GM19468 (cell line): ENCODE measurements at regions not wholly inside any gene's neighbourhood (a gene's known extent, or its start where the extent isn't known, plus 50 kb on each side); places are given as distances from the start of the nearest gene placed in this dataset.

Experiments used
- ATAC-seq: cut with Tn5 transposase; IDR thresholded peaks from one replicate; pipeline ENCODE4 v1.9.1; 2021; ENCODE audit warnings: mild to moderate bottlenecking, moderate library complexity, moderate number of reproducible peaks; ENCODE audit not compliant: unreplicated experiment; ENCODE audit errors: extremely low read depth

DNA sequence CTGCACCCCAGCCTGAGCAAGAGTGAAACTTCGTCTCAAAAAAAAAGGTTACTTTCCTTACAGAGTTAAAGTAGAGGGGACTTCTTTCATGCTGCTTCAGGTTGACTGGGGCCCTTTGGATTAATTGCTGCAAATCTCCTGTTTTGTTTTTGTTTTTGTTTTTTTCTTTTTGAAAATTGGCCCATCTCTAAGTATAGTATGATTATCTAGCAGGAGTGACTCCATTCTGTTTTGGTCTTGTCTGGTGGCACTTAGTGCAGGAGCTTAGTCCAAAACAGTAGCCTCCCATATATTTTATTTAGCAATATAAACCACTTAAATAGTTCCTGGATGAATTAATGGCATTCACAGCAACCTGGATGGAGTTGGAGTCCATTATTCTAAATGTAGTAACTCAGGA lies 113.0 kb downstream of the RPL22L1 start:
- no peak for ATAC-seq

DNA sequence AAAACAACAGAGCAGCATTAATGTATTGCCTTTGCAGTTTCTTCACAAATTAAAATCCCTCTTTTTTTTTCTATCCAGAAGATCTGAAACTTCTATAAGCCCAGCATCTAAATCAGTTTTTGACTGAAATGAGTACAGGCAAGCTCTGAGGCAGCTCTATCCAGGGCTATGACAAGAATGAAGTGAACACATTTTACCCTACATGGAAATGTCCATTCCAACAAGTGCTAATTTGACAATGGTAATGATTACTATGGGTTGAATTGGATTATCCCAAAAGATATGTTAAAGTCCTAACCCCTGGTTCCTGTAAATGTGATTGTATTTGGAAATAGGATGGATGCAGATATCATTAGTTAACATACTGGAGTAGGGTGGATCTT lies 115.7 kb downstream of the RPL22L1 start:
- ATAC-seq = no peak

DNA sequence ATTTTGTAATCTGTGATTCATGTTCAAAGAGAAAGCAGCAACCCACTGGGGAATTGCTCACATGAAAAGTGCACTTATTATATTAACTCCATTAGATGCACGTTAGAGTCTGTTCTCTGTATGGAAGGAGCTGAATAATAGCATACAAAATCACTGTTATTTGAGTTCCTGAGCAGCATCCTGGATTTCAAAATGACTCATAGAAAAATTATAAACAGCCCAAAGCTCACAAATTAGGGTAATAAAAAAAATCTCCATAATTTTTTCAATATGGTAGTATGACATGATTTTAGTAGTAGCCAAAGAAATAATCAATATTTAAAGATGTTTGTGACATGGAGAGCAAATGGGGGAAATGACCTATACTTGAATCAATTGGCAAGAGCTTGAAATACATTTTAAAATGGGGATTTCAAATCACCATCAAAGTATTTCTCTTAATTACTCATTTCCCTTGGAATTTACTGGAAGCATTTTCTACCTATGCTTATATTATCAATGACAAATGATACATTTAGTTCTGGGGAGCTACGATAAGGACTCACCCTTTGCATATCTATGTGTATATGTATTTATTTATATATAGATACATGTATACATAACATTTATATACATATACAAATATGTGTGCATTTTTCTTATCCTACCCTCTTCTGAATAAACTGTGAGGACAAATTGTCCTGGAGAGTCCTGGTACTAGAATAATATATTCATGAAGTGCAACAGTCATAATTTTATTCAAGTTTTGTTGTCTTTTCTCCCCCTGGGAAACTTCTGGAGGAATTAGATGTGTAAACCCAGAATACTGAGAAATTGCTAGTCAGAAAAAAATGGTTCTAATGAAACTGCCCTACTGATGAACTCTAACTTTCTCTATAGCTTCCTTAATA lies 116.3 kb downstream of the RPL22L1 start:
- no peak for ATAC-seq

DNA sequence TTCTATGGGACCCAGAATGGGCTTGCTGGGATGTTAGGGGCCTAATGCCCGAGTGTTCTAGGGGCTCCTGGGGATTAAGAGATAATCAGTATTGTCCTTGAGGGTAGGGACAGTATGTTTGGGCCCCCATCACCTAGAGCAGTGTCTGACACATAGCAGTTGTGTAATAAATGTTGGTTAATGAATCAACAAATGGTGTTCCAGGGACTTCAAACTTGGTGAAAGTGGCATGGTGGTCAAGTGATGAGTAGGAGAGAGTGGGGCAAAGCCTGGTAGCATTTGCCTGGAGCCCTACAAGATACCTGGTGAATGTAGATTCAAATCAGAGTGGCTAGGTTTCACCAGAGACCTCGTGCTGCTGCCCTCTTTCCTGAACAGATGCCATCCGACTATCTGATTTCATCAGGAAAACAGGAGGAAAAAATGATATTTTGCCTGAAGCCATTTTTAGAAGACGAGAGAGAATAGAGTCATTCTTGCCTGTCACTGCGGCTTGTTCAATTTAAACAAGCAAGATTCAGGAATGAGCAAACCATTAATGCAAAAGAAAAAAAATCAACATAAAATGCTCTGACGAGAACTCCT lies 117.3 kb downstream of the RPL22L1 start:
- ATAC-seq = no peak

DNA sequence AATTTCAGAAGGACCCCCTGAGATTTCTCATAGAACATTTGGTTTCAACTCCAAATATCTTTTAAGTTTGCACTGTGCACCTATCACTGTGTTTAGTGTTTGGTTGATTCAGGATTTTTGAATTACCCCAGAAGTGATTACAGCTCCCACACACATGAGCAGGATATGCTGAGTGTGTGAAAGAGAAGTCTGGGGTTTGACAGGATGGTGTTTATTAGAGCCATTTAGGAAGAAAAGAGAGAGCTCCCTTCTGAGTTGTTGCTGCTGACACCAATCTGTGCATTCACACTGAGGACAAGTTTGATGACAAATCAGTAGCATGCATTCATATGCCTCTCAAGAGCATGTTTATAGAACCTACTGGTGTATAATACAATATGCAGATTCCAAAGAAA lies 118.1 kb downstream of the RPL22L1 start:
- no peak for ATAC-seq

DNA sequence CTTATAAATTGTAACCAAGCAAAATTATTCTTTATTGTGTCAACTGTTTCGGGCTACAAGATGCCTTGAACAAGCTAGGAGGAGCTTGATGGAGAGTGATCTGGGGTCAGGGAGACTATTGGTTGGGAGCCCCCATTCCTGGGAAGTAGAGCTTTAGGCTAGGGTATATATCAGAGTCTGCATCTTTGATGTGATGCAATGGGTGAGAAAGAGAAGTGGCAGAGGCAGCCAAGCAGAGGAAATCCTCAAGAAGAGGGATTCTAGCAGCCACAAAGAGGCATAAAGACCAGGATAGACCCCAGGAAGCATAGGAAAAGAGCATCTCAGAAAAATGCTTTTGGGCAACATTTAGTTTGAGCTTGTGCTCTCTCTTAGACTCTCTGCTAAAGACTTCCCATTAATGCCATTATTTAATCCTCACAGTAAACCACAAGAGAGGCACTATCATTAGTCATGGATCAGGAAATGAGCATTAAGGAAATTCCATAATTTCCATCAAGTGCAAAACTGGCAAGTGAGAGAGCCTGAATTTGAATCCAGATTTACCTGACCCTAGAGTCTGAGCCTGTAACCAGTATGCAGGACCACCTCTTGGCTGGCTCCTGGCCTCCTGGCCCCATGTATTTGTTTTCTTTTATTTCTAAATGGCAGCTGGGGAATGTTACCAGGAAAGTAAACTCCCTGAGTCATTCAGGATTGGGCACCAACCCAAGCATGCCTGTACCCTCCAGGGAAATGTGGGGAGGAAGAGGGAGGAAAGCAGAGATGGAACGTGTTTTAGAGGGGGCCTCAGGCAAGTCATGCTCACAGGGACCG lies 118.7 kb downstream of the RPL22L1 start:
- no peak for ATAC-seq

DNA sequence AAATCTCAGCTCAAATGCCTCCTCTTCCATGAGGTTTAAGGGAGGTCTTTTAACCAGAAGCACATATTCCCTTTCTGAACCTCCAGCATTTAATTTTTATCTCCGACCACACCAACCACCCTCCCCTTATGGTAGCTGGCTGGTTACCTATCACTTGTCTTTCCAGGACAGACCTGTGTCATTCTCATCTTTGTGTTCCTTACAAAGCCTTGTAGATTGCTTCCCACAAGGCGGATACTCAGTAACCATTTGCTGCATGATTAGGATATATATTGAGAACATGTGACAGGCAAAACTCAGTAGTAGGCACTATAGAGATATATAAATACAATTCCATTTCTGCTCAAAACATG lies 119.5 kb downstream of the RPL22L1 start:
- no peak for ATAC-seq

DNA sequence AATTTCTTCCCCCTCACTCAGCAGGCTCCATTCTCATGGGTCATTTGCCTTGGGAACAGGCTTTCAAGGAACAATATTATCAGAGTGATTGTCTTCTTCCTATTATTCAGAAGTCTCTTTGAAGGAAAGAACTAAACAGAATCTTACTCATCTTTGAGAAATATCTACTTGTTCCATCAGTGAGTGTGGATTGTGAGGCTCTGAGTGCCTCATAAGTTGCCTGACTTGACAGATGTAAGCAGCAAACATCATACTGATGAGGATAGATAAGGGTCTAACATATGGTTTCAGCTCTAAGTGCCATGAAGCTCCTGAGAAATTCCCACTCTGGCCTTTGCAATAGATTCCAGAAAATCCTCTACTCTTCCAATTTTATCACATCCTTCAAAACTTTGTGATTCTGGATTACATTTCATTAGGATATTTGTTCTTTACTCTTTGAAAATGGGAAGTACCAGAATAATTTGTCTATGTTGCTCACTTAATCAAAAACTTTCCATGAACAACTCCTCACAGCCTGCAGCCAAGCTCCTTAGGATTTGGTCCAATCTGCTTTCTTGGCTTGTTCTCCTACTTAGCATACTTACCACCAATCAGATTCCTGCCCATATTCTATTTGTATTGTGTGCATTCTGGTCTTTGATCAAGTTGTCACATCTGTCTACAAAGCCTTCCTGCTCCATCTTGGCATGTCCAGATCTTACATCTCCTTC lies 120.1 kb downstream of the RPL22L1 start:
- ATAC-seq = no peak

DNA sequence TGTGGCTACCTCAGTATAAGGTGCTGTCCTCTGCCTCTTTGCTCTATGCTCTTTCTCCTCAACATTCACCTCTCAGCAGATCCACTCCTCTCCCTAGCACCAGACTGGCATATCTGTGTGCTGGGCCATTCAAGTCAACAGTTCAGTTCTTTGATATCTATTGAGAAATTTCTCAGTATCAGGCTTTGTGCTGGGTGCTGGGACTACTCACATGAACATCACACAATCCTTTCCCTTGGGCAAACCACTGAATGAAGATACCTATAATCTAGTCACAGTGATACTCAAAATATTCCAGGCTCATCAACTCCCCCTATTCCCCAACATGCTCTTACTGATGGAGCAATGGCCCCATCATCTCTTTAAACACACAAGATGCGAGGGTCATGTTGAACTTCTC lies 120.8 kb downstream of the RPL22L1 start:
- no peak for ATAC-seq

DNA sequence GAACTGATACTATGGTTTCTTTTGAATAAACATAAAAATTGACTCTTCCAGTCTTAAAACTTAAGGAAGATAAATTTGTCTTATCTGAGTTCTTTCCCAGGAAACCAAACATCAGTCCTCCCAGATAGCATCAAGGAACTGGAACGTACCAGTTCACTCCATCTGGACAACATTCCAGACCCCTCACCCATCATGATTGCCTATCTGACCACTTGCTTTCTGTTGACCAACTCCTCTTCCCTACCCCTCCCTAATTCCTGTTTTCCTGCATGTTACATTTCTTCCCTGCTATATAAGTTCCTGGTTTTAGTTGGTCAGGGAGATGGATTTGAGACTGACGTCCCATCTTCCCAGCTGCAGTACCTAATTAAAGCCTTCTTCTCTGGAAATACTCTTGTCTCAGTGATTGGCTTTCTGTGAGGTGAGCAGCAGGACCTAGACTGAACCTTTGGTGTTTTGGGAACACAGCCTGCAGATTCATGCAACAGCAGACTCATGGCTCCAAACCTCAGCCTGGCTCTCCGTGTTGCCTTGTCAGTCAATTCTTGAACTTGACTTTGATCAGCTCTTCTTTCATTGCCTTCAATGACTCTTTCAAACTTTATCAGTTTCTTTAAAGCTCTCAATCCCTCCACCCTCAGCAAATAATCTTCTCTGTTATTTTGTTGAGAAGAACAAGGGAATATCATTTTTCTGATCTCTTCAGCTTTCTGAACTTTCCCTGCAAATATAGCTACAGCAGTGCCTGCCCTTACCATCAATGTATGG lies 123.6 kb downstream of the RPL22L1 start:
- no peak for ATAC-seq

DNA sequence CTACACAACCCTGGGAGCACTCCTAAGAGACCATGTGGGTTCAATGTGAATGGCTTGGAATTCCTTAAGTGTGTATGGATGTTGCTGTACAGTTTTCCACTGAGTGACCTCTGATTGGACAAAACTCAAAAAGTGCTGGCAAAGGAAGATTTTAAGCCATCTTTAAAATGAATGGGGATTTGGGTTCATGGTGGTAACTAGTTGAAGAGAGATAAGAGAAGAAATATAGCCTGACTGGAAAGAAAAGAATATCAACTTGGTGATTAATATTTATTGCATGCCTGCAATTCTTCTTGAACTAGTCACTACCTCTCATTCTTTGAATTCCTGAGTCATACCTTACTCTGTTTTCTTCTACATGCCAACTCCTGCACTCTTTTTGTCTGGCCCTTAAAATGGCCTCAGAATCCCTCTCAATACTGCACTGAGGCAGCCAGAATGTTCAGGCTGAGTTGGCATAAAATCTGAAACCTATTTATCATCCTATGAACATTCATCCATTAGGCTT lies 124.7 kb downstream of the RPL22L1 start:
- no peak for ATAC-seq

DNA sequence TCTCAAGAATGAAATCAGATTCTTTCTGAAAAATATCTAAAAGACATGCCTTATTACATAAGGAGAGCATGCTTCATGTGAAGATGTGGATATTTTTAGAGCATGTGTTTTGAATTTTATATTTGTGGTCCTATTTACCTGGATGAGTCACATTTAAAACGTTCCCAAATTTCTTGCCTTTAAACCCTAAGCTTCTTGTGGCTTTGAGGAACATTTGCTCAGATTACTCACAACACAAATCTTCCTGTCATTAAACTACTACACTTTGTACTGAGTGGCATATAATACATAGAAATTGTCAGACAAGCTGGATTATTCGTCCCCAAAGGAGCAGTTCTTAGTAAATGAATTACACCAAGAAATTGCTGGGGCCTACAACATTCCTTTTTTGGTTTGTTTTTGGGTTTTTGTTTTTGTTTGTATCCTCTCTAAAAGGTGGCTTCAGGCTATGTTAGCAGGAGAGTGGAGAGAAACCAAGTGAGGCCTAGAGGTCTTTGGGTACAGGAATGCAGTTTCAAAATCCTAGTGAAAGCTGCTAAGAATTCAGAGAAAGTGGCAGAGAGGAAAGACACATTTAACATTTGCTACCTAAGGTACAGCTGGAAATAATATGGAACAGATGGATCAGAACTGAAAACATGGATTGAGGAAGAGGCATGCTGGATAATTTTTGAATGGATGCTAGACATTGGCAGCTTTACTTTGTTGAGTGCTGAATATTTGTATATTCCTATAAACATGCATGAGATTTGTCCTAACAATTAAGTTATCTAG lies 128.1 kb downstream of the RPL22L1 start:
- no peak for ATAC-seq

DNA sequence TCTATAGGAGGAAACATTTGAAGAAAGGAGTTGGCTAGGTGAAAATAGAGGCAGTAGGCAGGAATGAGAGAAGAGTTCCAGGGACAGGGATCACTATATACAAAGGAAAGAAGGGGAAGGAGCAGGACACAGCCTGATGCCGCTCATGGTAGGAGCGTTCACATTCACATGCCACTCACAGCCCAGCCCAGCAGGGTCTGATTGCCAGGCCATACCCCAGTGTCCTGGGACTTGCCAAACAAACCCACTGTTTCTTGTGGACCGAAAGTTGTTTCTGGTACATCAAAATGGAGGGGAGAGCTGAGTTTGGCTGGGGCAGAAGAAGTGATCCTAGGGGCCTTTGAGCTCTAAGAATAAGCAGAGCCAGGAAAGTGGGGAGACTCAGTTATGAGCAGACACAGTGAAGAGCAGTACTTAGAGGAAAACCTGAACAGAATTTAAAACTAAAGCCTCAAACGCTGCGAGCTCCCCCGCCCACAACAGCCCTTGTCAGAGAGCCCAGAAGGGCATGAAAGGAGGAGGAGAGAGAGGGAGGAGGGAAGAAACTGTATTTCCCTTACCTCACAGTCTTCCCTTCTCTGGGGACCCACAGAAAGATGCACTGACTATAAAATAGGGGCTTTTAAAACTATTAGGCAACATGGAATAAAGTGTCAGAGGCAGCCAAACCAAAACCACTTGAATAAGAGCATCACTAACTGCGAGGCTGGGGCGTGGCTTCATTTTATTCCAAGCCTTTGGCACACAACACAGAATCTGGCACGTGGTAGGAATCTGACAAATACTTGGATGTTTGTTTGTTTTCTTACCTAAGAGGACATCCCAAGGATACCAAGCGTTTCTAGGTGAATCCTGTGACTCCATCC lies 129.0 kb downstream of the RPL22L1 start:
- no peak for ATAC-seq

DNA sequence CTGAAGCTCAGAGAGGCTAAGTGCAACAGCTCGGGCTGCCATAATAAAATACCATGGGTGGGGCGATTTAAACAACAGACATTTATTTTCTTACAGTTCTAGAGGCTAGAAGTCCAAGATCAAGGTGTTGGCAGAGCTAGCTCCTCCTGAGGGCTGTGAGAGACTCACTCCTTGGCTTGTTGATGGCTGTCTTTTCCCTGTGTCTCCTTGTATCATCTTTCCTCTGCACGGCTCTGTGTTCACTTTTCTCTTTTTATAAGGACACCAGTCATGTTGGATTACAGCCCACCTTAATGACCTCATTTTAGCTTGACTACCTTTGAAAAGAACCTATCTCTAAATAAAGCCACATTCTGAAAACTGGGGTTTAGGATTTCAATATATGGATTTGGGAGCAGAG lies 129.7 kb downstream of the RPL22L1 start:
- ATAC-seq = no peak

DNA sequence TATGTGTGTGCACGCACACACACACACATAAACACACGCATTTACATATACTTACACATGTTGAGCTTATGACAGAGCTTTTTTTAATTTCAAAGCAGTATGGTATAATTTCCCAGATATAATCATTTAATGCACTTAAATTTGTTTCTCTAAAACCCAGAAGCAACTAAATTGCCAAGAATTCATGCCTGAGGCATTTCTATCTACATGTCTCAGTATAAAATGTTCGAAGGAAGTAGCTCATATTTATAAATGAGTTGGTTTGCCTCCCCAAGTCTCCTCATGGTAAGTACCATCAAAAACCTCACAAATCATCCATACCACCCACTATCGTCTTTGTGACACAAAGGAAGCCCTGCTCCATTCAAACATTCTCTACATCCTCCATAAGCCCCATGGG lies 130.6 kb downstream of the RPL22L1 start:
- ATAC-seq = no peak

DNA sequence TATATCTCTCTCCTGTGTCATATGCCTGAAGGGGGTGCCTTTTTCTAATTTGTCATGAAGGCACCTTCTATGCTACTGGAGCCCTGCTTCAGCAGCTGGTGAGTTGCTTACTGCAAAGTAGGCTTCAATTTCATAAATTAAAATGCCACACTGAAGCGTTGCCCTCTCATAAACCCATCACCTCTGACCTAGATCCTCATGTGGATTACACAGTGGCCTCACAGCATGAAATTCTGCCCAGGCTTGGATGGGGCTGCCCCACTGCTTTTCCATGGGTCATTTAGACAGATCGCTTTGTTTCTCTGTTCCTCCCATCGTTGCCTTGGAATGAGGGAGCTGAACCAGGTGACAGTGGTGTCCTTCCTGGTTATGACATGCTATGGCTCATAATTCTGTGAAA lies 131.2 kb downstream of the RPL22L1 start:
- ATAC-seq = no peak

DNA sequence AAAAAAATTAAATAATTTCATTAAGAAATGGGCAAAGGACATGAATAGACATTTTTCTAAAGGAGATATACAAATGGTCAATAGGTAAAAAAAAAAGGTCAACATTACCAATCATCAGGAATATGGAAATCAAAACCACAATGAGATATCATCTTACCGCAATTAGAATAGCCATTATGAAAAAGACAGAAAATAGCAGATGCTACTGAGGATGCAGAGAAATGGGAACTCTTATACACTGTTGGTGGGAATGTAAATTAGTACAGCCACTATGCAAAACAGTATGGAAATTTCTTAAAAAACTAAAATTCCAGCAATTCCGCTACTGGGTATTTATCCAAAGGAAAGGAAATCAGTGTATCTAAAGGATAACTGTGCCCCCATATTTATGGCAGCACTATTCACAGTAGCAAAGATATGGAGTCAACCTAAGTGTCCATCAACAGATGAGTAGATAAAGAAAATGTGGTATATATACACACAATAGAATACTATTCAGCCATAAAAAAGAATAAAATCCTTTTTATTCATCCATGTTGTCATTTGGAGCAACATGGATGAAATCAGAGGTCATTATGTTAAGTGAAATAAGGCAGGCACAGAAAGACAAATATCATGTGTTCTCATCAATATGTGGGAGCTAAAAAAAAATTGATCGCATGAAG lies 132.4 kb downstream of the RPL22L1 start:
- ATAC-seq = no peak

DNA sequence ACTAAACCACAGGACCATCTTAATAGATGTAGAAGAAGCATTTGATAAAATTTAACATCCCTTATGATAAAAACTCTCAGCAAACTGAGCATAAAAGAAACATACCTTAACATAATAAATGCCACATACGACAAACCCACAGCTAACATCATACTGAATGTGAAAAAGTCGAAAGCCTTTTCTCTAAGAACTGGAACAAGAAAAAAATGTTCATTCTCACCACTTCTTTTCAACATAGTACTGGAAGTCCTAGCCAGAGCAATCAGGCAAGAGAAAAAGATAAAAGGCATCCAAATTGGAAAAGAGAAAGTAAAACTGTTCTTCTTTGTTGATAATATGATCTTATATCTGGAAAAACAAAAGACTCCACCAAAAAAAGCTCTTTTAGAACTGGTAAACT lies 134.2 kb downstream of the RPL22L1 start:
- ATAC-seq = no peak
